DND-41 (cell line): ENCODE measurements at regions not wholly inside any gene's neighbourhood (a gene's known extent, or its start where the extent isn't known, plus 50 kb on each side); places are given as distances from the start of the nearest gene placed in this dataset.

ENCODE experiments used
- CTCF ChIP-seq: IDR thresholded peaks from 2 replicates; pipeline ENCODE4 v1.5.1; 2012; ENCODE audit warnings: borderline replicate concordance, low read length, moderate library complexity, mild to moderate bottlenecking; ENCODE audit not compliant: poor library complexity, severe bottlenecking; ENCODE audit errors: extremely low read depth
- EZH2 ChIP-seq: IDR thresholded peaks from 3 replicates; pipeline ENCODE4 v1.6.1; 2012; ENCODE audit warnings: borderline replicate concordance, low read depth, mild to moderate bottlenecking, moderate library complexity, low read length, inconsistent platforms; ENCODE audit not compliant: severe bottlenecking

- TF ChIP-seq CTCF (no peak), EZH2 (no peak)
These were observed 319.6 kb upstream of the SEMA6D start for GRCh38 chr15:47397655-47398054.
